ENCODE measurements at regions not wholly inside any gene's neighbourhood (a gene's known extent, or its start where the extent isn't known, plus 50 kb on each side); places are given as distances from the start of the nearest gene placed in this dataset.

DNA sequence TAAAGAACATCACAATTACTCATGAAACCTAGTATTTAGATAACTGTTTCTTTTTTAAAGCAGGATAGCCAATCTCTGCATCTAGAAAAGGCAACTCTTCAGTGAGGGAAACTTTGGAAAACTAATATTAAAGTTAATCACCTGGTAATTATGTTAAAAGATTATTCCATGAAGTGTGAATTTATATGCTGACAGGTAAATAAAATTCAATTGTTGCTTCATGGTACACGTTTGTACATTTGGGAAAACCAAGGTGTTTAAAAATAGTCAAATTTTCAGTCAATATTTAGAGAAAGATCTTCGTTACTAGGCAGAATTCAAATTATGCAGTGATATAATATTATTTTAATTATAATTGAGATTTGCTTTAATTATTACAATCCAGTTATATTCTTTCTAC is 100.1 kb upstream of the LRFN5 start:
- TF ChIP-seq, protein P1, sequence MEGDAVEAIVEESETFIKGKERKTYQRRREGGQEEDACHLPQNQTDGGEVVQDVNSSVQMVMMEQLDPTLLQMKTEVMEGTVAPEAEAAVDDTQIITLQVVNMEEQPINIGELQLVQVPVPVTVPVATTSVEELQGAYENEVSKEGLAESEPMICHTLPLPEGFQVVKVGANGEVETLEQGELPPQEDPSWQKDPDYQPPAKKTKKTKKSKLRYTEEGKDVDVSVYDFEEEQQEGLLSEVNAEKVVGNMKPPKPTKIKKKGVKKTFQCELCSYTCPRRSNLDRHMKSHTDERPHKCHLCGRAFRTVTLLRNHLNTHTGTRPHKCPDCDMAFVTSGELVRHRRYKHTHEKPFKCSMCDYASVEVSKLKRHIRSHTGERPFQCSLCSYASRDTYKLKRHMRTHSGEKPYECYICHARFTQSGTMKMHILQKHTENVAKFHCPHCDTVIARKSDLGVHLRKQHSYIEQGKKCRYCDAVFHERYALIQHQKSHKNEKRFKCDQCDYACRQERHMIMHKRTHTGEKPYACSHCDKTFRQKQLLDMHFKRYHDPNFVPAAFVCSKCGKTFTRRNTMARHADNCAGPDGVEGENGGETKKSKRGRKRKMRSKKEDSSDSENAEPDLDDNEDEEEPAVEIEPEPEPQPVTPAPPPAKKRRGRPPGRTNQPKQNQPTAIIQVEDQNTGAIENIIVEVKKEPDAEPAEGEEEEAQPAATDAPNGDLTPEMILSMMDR (IDR thresholded peaks at IDR 0.05) = no peak
- TF ChIP-seq EP300 (IDR thresholded peaks at IDR 0.05) = no peak
